H9 (cell line): ENCODE measurements at regions not wholly inside any gene's neighbourhood (a gene's known extent, or its start where the extent isn't known, plus 50 kb on each side); places are given as distances from the start of the nearest gene placed in this dataset.
"Not testable (repeated sequence)": the region's sequence is repeated elsewhere in the genome, so short reads cannot be mapped to it uniquely, and the experiment has no call there.

Source experiments
- DNase-seq: peaks from one replicate; pipeline ENCODE4 v3.0.0-alpha.2; 2017
- H2AFZ ChIP-seq: one replicate; pipeline ENCODE4 v1.6.1; 2013; ENCODE audit warnings: mild to moderate bottlenecking, low read length, control low read depth, moderate library complexity
- H2AK5ac ChIP-seq: 2 replicates; pipeline ENCODE4 v1.6.1; 2013; ENCODE audit warnings: low read length, control low read depth, mixed read lengths; ENCODE audit not compliant: insufficient read length
- H2BK120ac ChIP-seq: one replicate; pipeline ENCODE4 v1.6.1; 2013; ENCODE audit warnings: low read depth, mild to moderate bottlenecking, low read length, control low read depth, inconsistent platforms; ENCODE audit not compliant: poor library complexity, severe bottlenecking
- H2BK12ac ChIP-seq: 2 replicates; pipeline ENCODE4 v1.6.1; 2013; ENCODE audit warnings: low read length, control low read depth, mixed read lengths, low read depth; ENCODE audit not compliant: insufficient read length
- H2BK15ac ChIP-seq: 2 replicates; pipeline ENCODE4 v1.6.1; 2013; ENCODE audit warnings: low read depth, low read length, control low read depth
- H2BK20ac ChIP-seq: one replicate; pipeline ENCODE4 v1.6.1; 2013; ENCODE audit warnings: low read depth, mild to moderate bottlenecking, low read length, control low read depth, inconsistent platforms; ENCODE audit not compliant: poor library complexity, severe bottlenecking
- H2BK5ac ChIP-seq: 2 replicates; pipeline ENCODE4 v1.6.1; 2013; ENCODE audit warnings: low read length, control low read depth, mixed read lengths; ENCODE audit not compliant: insufficient read length
- H3K14ac ChIP-seq: 2 replicates; pipeline ENCODE4 v1.6.1; 2013; ENCODE audit warnings: low read length, control low read depth; ENCODE audit not compliant: insufficient read depth
- H3K18ac ChIP-seq: 2 replicates; pipeline ENCODE4 v1.6.1; 2013; ENCODE audit warnings: low read depth, mild to moderate bottlenecking, mixed read lengths, low read length, control low read depth; ENCODE audit not compliant: insufficient read length
- H3K23ac ChIP-seq: 2 replicates; pipeline ENCODE4 v1.6.1; 2013; ENCODE audit warnings: low read length, control low read depth, mixed read lengths, low read depth; ENCODE audit not compliant: insufficient read length
- H3K23me2 ChIP-seq: 2 replicates; pipeline ENCODE4 v1.6.1; 2013; ENCODE audit warnings: low read depth, mild to moderate bottlenecking, mixed read lengths, low read length, control low read depth; ENCODE audit not compliant: insufficient read length, poor library complexity, severe bottlenecking
- H3K27ac ChIP-seq: 2 replicates; pipeline ENCODE4 v1.5.1; 2013; ENCODE audit warnings: low read length, control low read depth, mixed read lengths, low read depth; ENCODE audit not compliant: insufficient read length
- H3K27me3 ChIP-seq: 2 replicates; pipeline ENCODE4 v1.6.1; 2013; ENCODE audit warnings: low read length, control low read depth, inconsistent platforms; ENCODE audit not compliant: insufficient read depth
- H3K4ac ChIP-seq: 2 replicates; pipeline ENCODE4 v1.6.1; 2013; ENCODE audit warnings: low read depth, mild to moderate bottlenecking, control low read depth, inconsistent platforms, low read length, moderate library complexity
- H3K4me1 ChIP-seq: 2 replicates; pipeline ENCODE4 v1.6.1; 2013; ENCODE audit warnings: low read length, control low read depth, inconsistent platforms; ENCODE audit not compliant: insufficient read depth
- H3K4me2 ChIP-seq: 2 replicates; pipeline ENCODE4 v1.6.1; 2013; ENCODE audit warnings: low read length, control low read depth, mixed read lengths; ENCODE audit not compliant: insufficient read length, insufficient read depth
- H3K56ac ChIP-seq: 2 replicates; pipeline ENCODE4 v1.6.1; 2013; ENCODE audit warnings: low read depth, mild to moderate bottlenecking, mixed read lengths, low read length, control low read depth; ENCODE audit not compliant: insufficient read length
- H3K79me1 ChIP-seq: 2 replicates; pipeline ENCODE4 v1.6.1; 2013; ENCODE audit warnings: low read depth, mild to moderate bottlenecking, moderate library complexity, low read length, control low read depth, inconsistent platforms; ENCODE audit not compliant: insufficient read depth, poor library complexity, severe bottlenecking
- H3K79me2 ChIP-seq: 2 replicates; pipeline ENCODE4 v1.6.1; 2013; ENCODE audit warnings: low read length, control low read depth, inconsistent platforms; ENCODE audit not compliant: insufficient read depth
- H3K9ac ChIP-seq: 2 replicates; pipeline ENCODE4 v1.6.1; 2013; ENCODE audit warnings: low read length, control low read depth, mixed read lengths; ENCODE audit not compliant: insufficient read length; ENCODE audit errors: extremely low read depth
- H3K9me3 ChIP-seq: one replicate; pipeline ENCODE4 v1.6.1; 2013; ENCODE audit warnings: low read depth, low read length, inconsistent platforms; ENCODE audit not compliant: control insufficient read depth
- H3T11ph ChIP-seq: one replicate; pipeline ENCODE4 v1.6.1; 2013; ENCODE audit warnings: mild to moderate bottlenecking, low read length, control low read depth, inconsistent platforms
- H4K20me1 ChIP-seq: one replicate; pipeline ENCODE4 v1.6.1; 2013; ENCODE audit not compliant: control insufficient read depth, insufficient read length, insufficient read depth
- H4K5ac ChIP-seq: 2 replicates; pipeline ENCODE4 v1.6.1; 2013; ENCODE audit warnings: low read depth, mild to moderate bottlenecking, mixed read lengths, low read length, control low read depth; ENCODE audit not compliant: insufficient read length
- H4K8ac ChIP-seq: replicated peaks from 2 replicates; pipeline ENCODE4 v1.6.1; 2013; ENCODE audit warnings: low read length, control low read depth, mixed read lengths, low read depth; ENCODE audit not compliant: insufficient read length
- H4K91ac ChIP-seq: 2 replicates; pipeline ENCODE4 v1.6.1; 2013; ENCODE audit warnings: low read depth, mild to moderate bottlenecking, moderate library complexity, mixed read lengths, low read length, control low read depth; ENCODE audit not compliant: insufficient read length
- H3K27ac Mint-ChIP-seq, 3 experiments: 2 replicates in 2 of 3; 3 replicates in 1 of 3; pipeline ENCODE4 v1.8.0; 2020 to 2021; ENCODE audit warnings: mixed read lengths in 3 of 3, mild to moderate bottlenecking in 1 of 3, moderate library complexity in 1 of 3
- H3K27me3 Mint-ChIP-seq: 2 replicates; pipeline ENCODE4 v1.8.0; 2021; ENCODE audit warnings: low read depth, mild to moderate bottlenecking, moderate library complexity, mixed read lengths
- H3K36me3 Mint-ChIP-seq, 3 experiments: 2 replicates in 2 of 3; 3 replicates in 1 of 3; pipeline ENCODE4 v1.8.0; 2020 to 2021; ENCODE audit warnings: low read depth in 3 of 3, mixed read lengths in 3 of 3; ENCODE audit not compliant: insufficient read depth in 1 of 3
- H3K4me1 Mint-ChIP-seq, 2 experiments: 2 replicates each; pipeline ENCODE4 v1.8.0; 2020; ENCODE audit warnings: mixed read lengths in 2 of 2
- H3K4me3 Mint-ChIP-seq, 2 experiments: 2 replicates in 1 of 2; 3 replicates in 1 of 2; pipeline ENCODE4 v1.8.0; 2020 to 2021; ENCODE audit warnings: mild to moderate bottlenecking in 2 of 2, mixed read lengths in 2 of 2, moderate library complexity in 1 of 2
- H3K9me3 Mint-ChIP-seq, 2 experiments: 2 replicates in 1 of 2; 3 replicates in 1 of 2; pipeline ENCODE4 v1.8.0; 2020; ENCODE audit warnings: mild to moderate bottlenecking in 2 of 2, mixed read lengths in 2 of 2, moderate library complexity in 1 of 2
- CTCF ChIP-seq: fragments of 200-600 bp; sonication (generic); conservative IDR thresholded peaks from 3 replicates; pipeline ENCODE4 v1.8.0; 2021; ENCODE audit warnings: antibody characterized with exemption, mild to moderate bottlenecking
- WGBS: extraction: QIAGEN DNeasy Blood & Tissue Kit; methylation state at CpG from one replicate; pipeline ENCODE4 v1.1.7; 2013; ENCODE audit warnings: missing lambda C conversion rate, low lambda C conversion rate, mixed read lengths; ENCODE audit not compliant: insufficient read length; ENCODE audit errors: extremely low coverage; 5-methylcytosine and 5-hydroxymethylcytosine counted together

GRCh38 chr2:131756141-131756907 lies 228.6 kb downstream of the CCDC74A start:
- peaks cover 27 to 39% of the 10 kb centered on the region in 2 experiments for H3K9me3 Mint-ChIP-seq
- H3K27ac Mint-ChIP-seq = no peak overlapping the region
- WGBS = no CpG with 5 or more reads among the region's 40 CpGs

GRCh38 chr2:131758941-131759340 lies 231.3 kb downstream of the CCDC74A start:
- not testable (repeated sequence) for H3K4ac ChIP-seq, H3K4me1 ChIP-seq, H3K4me3 Mint-ChIP-seq, H2AK5ac ChIP-seq, DNase-seq, H3K4me1 Mint-ChIP-seq, H3K9me3 ChIP-seq, H4K20me1 ChIP-seq, H3K27me3 Mint-ChIP-seq, H3K79me2 ChIP-seq, H3K36me3 Mint-ChIP-seq, H3K56ac ChIP-seq, H3T11ph ChIP-seq, H3K27ac ChIP-seq, H3K9ac ChIP-seq, H2BK120ac ChIP-seq, H2BK12ac ChIP-seq, H3K79me1 ChIP-seq, H2BK20ac ChIP-seq, H2AFZ ChIP-seq, H3K27me3 ChIP-seq, H3K4me2 ChIP-seq, H3K14ac ChIP-seq, H4K5ac ChIP-seq, H4K8ac ChIP-seq, H3K23ac ChIP-seq, H2BK5ac ChIP-seq, H2BK15ac ChIP-seq, H4K91ac ChIP-seq, H3K18ac ChIP-seq, H3K23me2 ChIP-seq, H3K27ac Mint-ChIP-seq
- H3K9me3 Mint-ChIP-seq = peaks cover 27 to 32% of the 10 kb centered on the region in 2 experiments
- no CpG with 5 or more reads among the region's 4 CpGs for WGBS

More at GRCh38 chr2:131756141-131756907, 228.6 kb downstream of the CCDC74A start:
- no peak overlapping the region for H2AK5ac ChIP-seq
- H3K4me1 ChIP-seq = no peaks in the 10 kb centered on the region
- H3K9ac ChIP-seq = no peak overlapping the region
- H4K91ac ChIP-seq = no peak overlapping the region
- H2BK20ac ChIP-seq = no peak overlapping the region
- no peak overlapping the region for H2BK12ac ChIP-seq
- H3K56ac ChIP-seq = no peak overlapping the region
- no peak overlapping the region for H3K4ac ChIP-seq
- no peaks in the 10 kb centered on the region for H3K79me1 ChIP-seq
- TF ChIP-seq CTCF = no peak
- no peak overlapping the region for H2BK5ac ChIP-seq
- Mint-ChIP-seq H3K36me3 (peaks cover 0 to 11% (median 3%) of the 10 kb centered on the region in 3 experiments; a peak in 2 of 7 replicates), H3K4me3 (no peak overlapping the region), H3K27me3 (no peaks in the 10 kb centered on the region), H3K4me1 (no peaks in the 10 kb centered on the region)
- no peak overlapping the region for H3K4me2 ChIP-seq
- no peaks in the 10 kb centered on the region for H4K20me1 ChIP-seq
- no peak overlapping the region for H3K23ac ChIP-seq
- H3T11ph ChIP-seq = no peak overlapping the region
- DNase-seq = no peak
- no peaks in the 10 kb centered on the region for H3K23me2 ChIP-seq
- no peak overlapping the region for H4K8ac ChIP-seq
- H3K27ac ChIP-seq = no peak overlapping the region
- no peaks in the 10 kb centered on the region for H3K27me3 ChIP-seq
- no peak overlapping the region for H2AFZ ChIP-seq
- H4K5ac ChIP-seq = no peak overlapping the region
- no peaks in the 10 kb centered on the region for H3K79me2 ChIP-seq
- no peak overlapping the region for H2BK120ac ChIP-seq
- H3K9me3 ChIP-seq = no peaks in the 10 kb centered on the region
- no peak overlapping the region for H3K18ac ChIP-seq
- no peak overlapping the region for H3K14ac ChIP-seq
- no peak overlapping the region for H2BK15ac ChIP-seq
